ENCODE measurements at regions not wholly inside any gene's neighbourhood (a gene's known extent, or its start where the extent isn't known, plus 50 kb on each side); places are given as distances from the start of the nearest gene placed in this dataset.

DNA sequence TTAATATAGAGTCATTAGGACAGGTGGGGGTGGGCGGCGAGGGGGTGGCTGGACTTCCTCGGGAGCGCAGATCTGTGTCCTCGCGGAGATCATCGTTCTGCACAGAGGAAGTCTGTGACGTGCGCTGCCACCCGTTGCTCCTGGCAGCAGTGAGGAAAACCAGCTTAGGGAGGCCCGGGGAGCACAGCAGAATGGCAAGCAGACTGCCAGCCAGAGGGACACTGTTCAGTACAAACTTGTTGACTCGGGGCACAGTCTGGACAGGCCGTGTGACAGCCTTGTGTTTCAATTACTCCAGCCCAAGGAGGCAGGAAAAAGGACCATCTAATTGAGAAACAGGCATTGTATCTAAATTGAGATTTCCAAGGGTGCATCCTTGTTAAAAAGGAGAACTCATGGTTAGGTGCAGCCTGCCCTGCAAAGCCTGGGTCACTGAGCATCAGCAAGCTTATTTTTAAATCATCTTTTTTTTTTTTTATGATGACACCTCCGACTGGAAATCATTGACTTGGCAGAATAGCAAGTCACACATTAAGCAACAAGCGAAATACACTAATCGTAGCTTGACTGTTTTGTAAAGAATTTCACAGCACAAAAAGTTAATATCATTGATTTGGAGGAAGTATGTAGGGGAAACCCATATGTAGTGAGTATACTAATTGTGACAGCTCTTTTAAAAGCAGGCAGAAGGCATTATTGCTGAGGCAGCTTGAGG, 512.0 kb upstream of the FAT1 start:
- TF ChIP-seq, protein P1, sequence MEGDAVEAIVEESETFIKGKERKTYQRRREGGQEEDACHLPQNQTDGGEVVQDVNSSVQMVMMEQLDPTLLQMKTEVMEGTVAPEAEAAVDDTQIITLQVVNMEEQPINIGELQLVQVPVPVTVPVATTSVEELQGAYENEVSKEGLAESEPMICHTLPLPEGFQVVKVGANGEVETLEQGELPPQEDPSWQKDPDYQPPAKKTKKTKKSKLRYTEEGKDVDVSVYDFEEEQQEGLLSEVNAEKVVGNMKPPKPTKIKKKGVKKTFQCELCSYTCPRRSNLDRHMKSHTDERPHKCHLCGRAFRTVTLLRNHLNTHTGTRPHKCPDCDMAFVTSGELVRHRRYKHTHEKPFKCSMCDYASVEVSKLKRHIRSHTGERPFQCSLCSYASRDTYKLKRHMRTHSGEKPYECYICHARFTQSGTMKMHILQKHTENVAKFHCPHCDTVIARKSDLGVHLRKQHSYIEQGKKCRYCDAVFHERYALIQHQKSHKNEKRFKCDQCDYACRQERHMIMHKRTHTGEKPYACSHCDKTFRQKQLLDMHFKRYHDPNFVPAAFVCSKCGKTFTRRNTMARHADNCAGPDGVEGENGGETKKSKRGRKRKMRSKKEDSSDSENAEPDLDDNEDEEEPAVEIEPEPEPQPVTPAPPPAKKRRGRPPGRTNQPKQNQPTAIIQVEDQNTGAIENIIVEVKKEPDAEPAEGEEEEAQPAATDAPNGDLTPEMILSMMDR (IDR thresholded peaks at IDR 0.05): no peak
- TF ChIP-seq POLR2A (IDR thresholded peaks at IDR 0.05): no peak
